Immature natural killer cell (primary cell): ENCODE measurements at regions not wholly inside any gene's neighbourhood (a gene's known extent, or its start where the extent isn't known, plus 50 kb on each side); places are given as distances from the start of the nearest gene placed in this dataset.

Source experiments
- DNase-seq, 3 donors: peaks; one replicate each; pipeline ENCODE4 v3.0.0; 2022; ENCODE audit warnings: mixed read lengths in 1 of 3
- H3K27ac Mint-ChIP-seq, 6 donors: one replicate each; pipeline ENCODE4 v1.8.0; 2020; ENCODE audit warnings: mixed read lengths in 6 of 6, mild to moderate bottlenecking in 5 of 6, inconsistent platforms in 4 of 6, moderate library complexity in 3 of 6
- H3K27me3 Mint-ChIP-seq, 3 donors: one replicate each; pipeline ENCODE4 v1.8.0; 2020 to 2021; ENCODE audit warnings: low read depth in 3 of 3, mild to moderate bottlenecking in 3 of 3, mixed read lengths in 3 of 3, moderate library complexity in 3 of 3, inconsistent platforms in 1 of 3
- H3K36me3 Mint-ChIP-seq, 3 donors: one replicate each; pipeline ENCODE4 v1.8.0; 2020; ENCODE audit warnings: mixed read lengths in 3 of 3, inconsistent platforms in 2 of 3, mild to moderate bottlenecking in 2 of 3
- H3K4me1 Mint-ChIP-seq, 2 donors: one replicate each; pipeline ENCODE4 v1.8.0; 2020; ENCODE audit warnings: inconsistent platforms in 2 of 2, mild to moderate bottlenecking in 2 of 2, mixed read lengths in 2 of 2, moderate library complexity in 1 of 2
- H3K4me3 Mint-ChIP-seq, 5 donors: one replicate each; pipeline ENCODE4 v1.8.0; 2020; ENCODE audit warnings: mild to moderate bottlenecking in 5 of 5, mixed read lengths in 5 of 5, inconsistent platforms in 3 of 5, moderate library complexity in 3 of 5
- H3K9me3 Mint-ChIP-seq, 6 donors: one replicate each; pipeline ENCODE4 v1.8.0; 2020; ENCODE audit warnings: mild to moderate bottlenecking in 6 of 6, mixed read lengths in 6 of 6, inconsistent platforms in 4 of 6, moderate library complexity in 3 of 6

DNA sequence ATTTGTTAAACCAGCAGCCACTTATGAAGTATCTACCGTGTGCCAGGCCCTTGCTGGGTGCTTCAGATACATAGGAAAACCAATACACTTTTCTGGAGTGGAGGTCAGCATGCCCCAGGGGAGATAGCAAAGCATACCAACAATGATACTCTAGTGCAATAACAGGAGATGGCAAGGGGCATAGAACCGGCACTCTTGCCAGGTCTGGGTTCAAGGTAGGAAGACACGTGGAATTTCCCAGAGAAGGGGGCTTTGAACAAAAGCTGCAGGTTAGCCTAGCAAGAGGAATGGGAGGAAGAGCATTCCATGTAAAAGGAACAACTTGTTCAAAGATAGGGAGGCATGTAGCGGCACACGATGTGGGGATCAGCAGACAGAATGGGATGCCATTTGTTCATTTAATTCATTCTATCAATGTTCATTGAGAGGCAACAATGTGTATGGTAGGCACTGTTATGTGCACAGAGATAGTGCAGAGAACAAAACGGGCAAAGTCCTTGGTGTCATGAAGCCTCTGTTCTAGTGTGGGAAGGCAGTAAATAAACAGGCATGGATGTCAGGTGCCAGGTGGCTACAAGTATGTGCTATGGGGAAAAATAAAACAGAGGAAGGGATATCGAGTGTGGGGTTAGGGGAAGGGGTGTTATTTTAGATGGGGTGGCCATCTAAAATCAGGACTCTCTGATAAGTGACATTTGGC is 162.6 kb upstream of the E2F8 start:
- Mint-ChIP-seq H3K4me1 (no peaks in the 10 kb centered on the region), H3K27ac (no peak overlapping the region), H3K4me3 (no peak overlapping the region), H3K27me3 (peaks cover 0 to 3% (median 2%) of the 10 kb centered on the region in 3 donors), H3K9me3 (no peaks in the 10 kb centered on the region), H3K36me3 (no peaks in the 10 kb centered on the region)
- no peak for DNase-seq

- peaks cover 0 to 3% (median 2%) of the 10 kb centered on the region in 3 donors for H3K27me3 Mint-ChIP-seq
- H3K9me3 Mint-ChIP-seq: no peaks in the 10 kb centered on the region
- DNase-seq: no peak
- H3K4me3 Mint-ChIP-seq: no peak overlapping the region
- H3K27ac Mint-ChIP-seq: no peak overlapping the region
- no peaks in the 10 kb centered on the region for H3K36me3 Mint-ChIP-seq
- H3K4me1 Mint-ChIP-seq: no peaks in the 10 kb centered on the region
These were observed 159.6 kb upstream of the E2F8 start for GRCh38 chr11:19400296-19400695.

GRCh38 chr11:19398772-19399527 is 158.2 kb upstream of the E2F8 start:
- peaks cover 6 to 9% of the 10 kb centered on the region in 2 donors for H3K4me1 Mint-ChIP-seq
- no peak overlapping the region for H3K27ac Mint-ChIP-seq
- DNase-seq: no peak
- H3K27me3 Mint-ChIP-seq: peaks cover 0 to 2% (median 2%) of the 10 kb centered on the region in 3 donors
- H3K4me3 Mint-ChIP-seq: no peak overlapping the region
- H3K9me3 Mint-ChIP-seq: no peaks in the 10 kb centered on the region
- H3K36me3 Mint-ChIP-seq: peaks cover 0 to 3% (median 0%) of the 10 kb centered on the region in 3 donors

DNA sequence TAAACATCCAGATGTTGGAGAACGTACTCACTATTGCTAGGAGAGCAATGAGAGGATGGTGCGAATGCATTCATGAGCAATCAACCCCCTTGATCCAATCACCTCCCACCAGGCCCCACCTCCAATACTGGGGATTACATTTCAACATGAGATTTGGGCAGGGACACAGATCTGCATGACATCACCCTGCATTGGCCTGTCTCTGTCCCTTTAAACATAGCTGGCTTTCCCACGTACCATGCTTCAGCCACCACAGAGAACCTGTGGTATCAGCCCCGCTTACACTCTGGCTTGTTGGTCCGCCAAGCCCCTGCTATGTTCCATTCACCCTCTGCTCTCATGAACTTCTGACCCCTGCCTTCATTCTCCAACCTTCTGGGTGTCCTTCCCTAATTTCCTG is 157.5 kb upstream of the E2F8 start:
- DNase-seq: no peak
- H3K36me3 Mint-ChIP-seq: peaks cover 0 to 3% (median 0%) of the 10 kb centered on the region in 3 donors
- peaks cover 0 to 2% (median 0%) of the 10 kb centered on the region in 3 donors for H3K27me3 Mint-ChIP-seq
- H3K4me1 Mint-ChIP-seq: peaks cover 6 to 9% of the 10 kb centered on the region in 2 donors
- no peak overlapping the region for H3K27ac Mint-ChIP-seq
- no peak overlapping the region for H3K4me3 Mint-ChIP-seq
- H3K9me3 Mint-ChIP-seq: no peaks in the 10 kb centered on the region

- H3K27ac Mint-ChIP-seq: no peak overlapping the region
- H3K36me3 Mint-ChIP-seq: peaks cover 0 to 3% (median 0%) of the 10 kb centered on the region in 3 donors
- DNase-seq: no peak
- peaks cover 0 to 2% (median 0%) of the 10 kb centered on the region in 6 donors for H3K9me3 Mint-ChIP-seq
- H3K4me1 Mint-ChIP-seq: peaks cover 6 to 9% of the 10 kb centered on the region in 2 donors
- no peak overlapping the region for H3K4me3 Mint-ChIP-seq
- H3K27me3 Mint-ChIP-seq: peaks cover 0 to 3% (median 0%) of the 10 kb centered on the region in 3 donors
These were observed 154.3 kb upstream of the E2F8 start for GRCh38 chr11:19395050-19395449.

DNA sequence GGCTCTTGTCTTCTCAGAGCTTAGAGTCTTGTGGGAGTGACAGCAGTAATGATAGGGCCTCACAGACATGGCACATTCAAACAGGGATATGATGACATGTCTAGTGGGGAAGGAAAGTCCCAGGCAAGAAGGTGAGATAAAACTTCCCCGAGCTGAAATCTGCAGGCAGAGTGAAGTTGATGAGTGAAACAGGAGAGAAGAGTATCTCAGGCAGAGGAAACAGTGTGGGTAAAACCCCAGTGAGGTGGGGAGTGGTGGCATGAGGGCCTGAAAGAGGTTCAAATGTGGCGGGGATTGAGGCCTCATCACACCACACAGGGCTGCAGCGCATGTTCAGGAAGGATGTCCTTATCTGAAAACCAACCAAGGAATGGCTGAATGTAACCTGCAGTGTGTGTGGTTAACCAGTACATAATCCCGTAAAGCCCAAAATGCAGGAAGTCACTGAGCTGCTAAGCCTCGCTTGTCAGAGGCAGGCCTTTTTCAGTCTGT is 153.8 kb upstream of the E2F8 start:
- DNase-seq: no peak
- H3K4me1 Mint-ChIP-seq: peaks cover 6 to 9% of the 10 kb centered on the region in 2 donors
- peak overlapping the region in 1 of 6 donors; percentile 17 for H3K27ac Mint-ChIP-seq
- H3K4me3 Mint-ChIP-seq: no peak overlapping the region
- peaks cover 0 to 3% (median 0%) of the 10 kb centered on the region in 3 donors for H3K36me3 Mint-ChIP-seq
- H3K27me3 Mint-ChIP-seq: peaks cover 0 to 3% (median 0%) of the 10 kb centered on the region in 3 donors
- H3K9me3 Mint-ChIP-seq: peaks cover 0 to 2% (median 0%) of the 10 kb centered on the region in 6 donors

DNA sequence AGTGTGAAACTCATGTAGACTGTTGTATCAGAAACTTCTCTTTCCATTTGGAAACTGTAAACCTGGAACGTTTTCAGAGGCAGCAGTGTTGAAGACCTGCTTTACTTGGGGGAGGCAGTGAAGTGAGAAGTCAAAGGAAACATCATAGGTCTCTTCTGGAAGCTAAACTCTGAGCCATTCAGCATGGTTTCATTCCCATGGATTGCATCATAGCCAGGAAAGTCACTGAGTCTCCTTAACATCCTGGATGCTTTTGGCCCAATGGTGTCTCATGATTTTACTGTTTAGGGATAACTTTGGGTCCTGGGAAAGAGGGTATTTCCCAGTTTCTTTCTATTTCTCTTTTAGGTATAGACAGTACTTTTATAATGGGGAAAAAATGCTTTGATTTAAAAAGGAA is 153.2 kb upstream of the E2F8 start:
- peaks cover 0 to 4% (median 0%) of the 10 kb centered on the region in 3 donors for H3K27me3 Mint-ChIP-seq
- DNase-seq: no peak
- H3K36me3 Mint-ChIP-seq: peaks cover 0 to 3% (median 0%) of the 10 kb centered on the region in 3 donors
- peaks cover 0 to 2% (median 0%) of the 10 kb centered on the region in 6 donors for H3K9me3 Mint-ChIP-seq
- peaks cover 6 to 9% of the 10 kb centered on the region in 2 donors for H3K4me1 Mint-ChIP-seq
- H3K4me3 Mint-ChIP-seq: no peak overlapping the region
- H3K27ac Mint-ChIP-seq: no peak overlapping the region

GRCh38 chr11:19392847-19393518 is 152.2 kb upstream of the E2F8 start:
- Mint-ChIP-seq H3K27ac (no peak overlapping the region), H3K4me1 (peaks cover 6 to 9% of the 10 kb centered on the region in 2 donors), H3K4me3 (no peak overlapping the region), H3K9me3 (peaks cover 0 to 2% (median 0%) of the 10 kb centered on the region in 6 donors), H3K36me3 (peaks cover 0 to 3% (median 0%) of the 10 kb centered on the region in 3 donors), H3K27me3 (peaks cover 0 to 6% (median 0%) of the 10 kb centered on the region in 3 donors)
- no peak for DNase-seq

GRCh38 chr11:19392321-19392720 is 151.6 kb upstream of the E2F8 start:
- peaks cover 0 to 3% (median 0%) of the 10 kb centered on the region in 3 donors for H3K36me3 Mint-ChIP-seq
- peaks cover 0 to 6% (median 0%) of the 10 kb centered on the region in 3 donors for H3K27me3 Mint-ChIP-seq
- no peak overlapping the region for H3K4me3 Mint-ChIP-seq
- H3K9me3 Mint-ChIP-seq: peaks cover 0 to 2% (median 0%) of the 10 kb centered on the region in 6 donors
- no peak for DNase-seq
- H3K4me1 Mint-ChIP-seq: peaks cover 6 to 9% of the 10 kb centered on the region in 2 donors
- no peak overlapping the region for H3K27ac Mint-ChIP-seq

DNA sequence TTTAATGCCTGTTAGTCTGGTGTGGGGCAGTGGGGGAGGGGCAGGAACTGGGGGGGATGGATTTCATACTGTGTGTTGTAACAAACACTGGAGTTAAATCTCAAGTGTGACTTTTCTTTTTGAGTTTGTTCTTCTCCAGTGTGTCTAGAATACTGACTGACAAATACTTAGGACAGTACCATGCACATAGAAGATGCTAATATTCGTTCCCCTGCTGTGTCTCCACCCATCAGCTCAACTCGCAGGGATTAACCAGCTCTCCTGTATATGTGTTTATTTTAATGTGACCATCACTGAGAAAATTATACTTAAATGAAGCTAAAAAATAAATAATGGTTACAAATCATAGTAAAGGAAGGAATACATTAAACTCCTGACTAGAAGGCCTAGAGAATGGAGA is 150.9 kb upstream of the E2F8 start:
- Mint-ChIP-seq H3K27ac (no peak overlapping the region), H3K36me3 (peaks cover 0 to 3% (median 0%) of the 10 kb centered on the region in 3 donors), H3K9me3 (peaks cover 0 to 2% (median 0%) of the 10 kb centered on the region in 6 donors), H3K27me3 (peaks cover 0 to 10% (median 0%) of the 10 kb centered on the region in 3 donors), H3K4me1 (peaks cover 6 to 9% of the 10 kb centered on the region in 2 donors), H3K4me3 (no peak overlapping the region)
- DNase-seq: no peak

- Mint-ChIP-seq H3K4me1 (peaks cover 6 to 9% of the 10 kb centered on the region in 2 donors), H3K4me3 (no peak overlapping the region), H3K27ac (no peak overlapping the region), H3K36me3 (peaks cover 0 to 3% (median 0%) of the 10 kb centered on the region in 3 donors), H3K27me3 (peaks cover 0 to 15% (median 0%) of the 10 kb centered on the region in 3 donors), H3K9me3 (peaks cover 0 to 2% (median 0%) of the 10 kb centered on the region in 6 donors)
- DNase-seq: no peak
These were observed 150.3 kb upstream of the E2F8 start for GRCh38 chr11:19391026-19391425.

DNA sequence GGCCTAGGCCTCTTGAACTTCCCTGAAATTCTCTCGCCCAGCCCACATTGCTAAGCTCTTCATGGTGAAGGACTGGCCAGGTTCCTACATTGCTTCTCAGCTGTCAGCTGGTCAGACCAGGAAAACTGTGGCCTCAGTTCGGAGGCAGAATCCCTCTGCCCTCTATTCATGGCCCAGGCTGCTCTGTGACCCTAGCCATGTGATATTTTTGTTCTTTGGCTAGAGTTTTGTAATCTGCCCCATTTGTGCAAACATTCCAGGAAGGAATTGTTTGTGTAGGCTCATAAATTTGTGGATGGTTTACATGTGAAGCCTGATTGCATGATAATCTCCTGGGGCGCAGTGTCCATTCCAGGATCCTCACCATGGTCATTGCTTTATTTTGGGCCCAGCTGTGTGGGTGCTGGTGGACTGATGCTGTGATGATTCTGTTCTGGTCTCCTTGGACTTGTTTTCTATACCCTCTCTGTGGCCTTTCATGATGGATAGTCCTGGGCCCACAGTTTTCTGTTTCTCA is 149.1 kb upstream of the E2F8 start:
- Mint-ChIP-seq H3K4me1 (peaks cover 6% of the 10 kb centered on the region in 2 donors), H3K27me3 (peaks cover 0 to 15% (median 0%) of the 10 kb centered on the region in 3 donors), H3K27ac (no peak overlapping the region), H3K9me3 (peaks cover 0 to 2% (median 0%) of the 10 kb centered on the region in 6 donors), H3K36me3 (peaks cover 0 to 3% (median 0%) of the 10 kb centered on the region in 3 donors), H3K4me3 (no peak overlapping the region)
- no peak for DNase-seq

DNA sequence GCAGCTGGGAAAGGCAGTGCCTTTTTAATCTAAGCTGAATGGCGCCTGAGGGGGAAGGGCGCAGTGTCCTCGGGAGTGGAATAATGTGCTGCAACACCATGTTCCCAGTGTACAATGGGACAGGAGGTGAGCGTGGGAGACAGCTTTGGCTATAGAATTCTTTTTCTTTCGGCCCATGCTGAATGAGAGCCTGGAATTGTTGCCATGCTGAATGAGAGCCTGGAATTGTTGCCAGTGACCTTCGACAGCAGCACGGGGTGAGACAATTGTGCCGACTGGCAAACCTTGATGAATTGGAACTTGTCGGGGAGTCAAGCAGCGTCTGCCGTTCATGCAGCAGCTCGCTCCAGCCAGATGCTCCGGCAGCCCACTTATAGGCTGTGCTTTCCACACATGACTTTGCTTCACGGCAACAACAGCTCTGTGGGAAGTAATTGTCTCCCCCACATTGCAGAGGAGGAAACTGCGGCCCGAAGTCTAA is 141.4 kb upstream of the E2F8 start:
- H3K4me3 Mint-ChIP-seq: no peak overlapping the region
- H3K9me3 Mint-ChIP-seq: no peaks in the 10 kb centered on the region
- H3K27ac Mint-ChIP-seq: no peak overlapping the region
- DNase-seq: no peak
- peaks cover 0 to 19% (median 4%) of the 10 kb centered on the region in 3 donors for H3K27me3 Mint-ChIP-seq
- no peaks in the 10 kb centered on the region for H3K36me3 Mint-ChIP-seq
- H3K4me1 Mint-ChIP-seq: no peaks in the 10 kb centered on the region
